ENCODE measurements at regions not wholly inside any gene's neighbourhood (a gene's known extent, or its start where the extent isn't known, plus 50 kb on each side); places are given as distances from the start of the nearest gene placed in this dataset.

- Histone ChIP-seq H3K4me2 (ENCODE audit: insufficient read depth, low read length, poor library complexity, severe bottlenecking) (no peak overlapping the region), H2AFZ (ENCODE audit: low read length) (no peak overlapping the region), H4K8ac (ENCODE audit: low read depth, low read length) (no peak overlapping the region), H3K36me3 (replicated peaks in 1 of 2; ENCODE audit: control insufficient read depth in 2 of 2, insufficient read depth in 2 of 2, low read length in 2 of 2) (no peaks in the 10 kb centered on the region), H3K23ac (ENCODE audit: low read depth, low read length, poor library complexity) (no peak overlapping the region), H3K9ac (ENCODE audit: low read depth, low read length, poor library complexity) (no peak overlapping the region), H3K27ac (replicated peaks; ENCODE audit: low read length) (no peak overlapping the region), H3K27me3 (ENCODE audit: control insufficient read depth in 3 of 3, insufficient read depth in 3 of 3, low read depth in 1 of 3, low read length in 3 of 3) (peaks cover 12 to 80% (median 74%) of the 10 kb centered on the region in 3 experiments), H3K4me1 (ENCODE audit: control insufficient read depth in 2 of 2, insufficient read depth in 1 of 2, low read depth in 1 of 2, low read length in 2 of 2) (peaks cover 0 to 2% of the 10 kb centered on the region in 2 donors), H3K18ac (ENCODE audit: low read length) (no peak overlapping the region), H2BK15ac (ENCODE audit: low read length) (no peak overlapping the region), H3K4ac (ENCODE audit: low read length) (no peak overlapping the region), H2BK5ac (ENCODE audit: low read length) (no peak overlapping the region), H4K91ac (ENCODE audit: low read depth, low read length, poor library complexity) (no peak overlapping the region), H3K14ac (ENCODE audit: low read length) (no peak overlapping the region), H2BK12ac (ENCODE audit: low read length) (no peak overlapping the region), H2BK120ac (ENCODE audit: low read depth, low read length) (no peak overlapping the region), H2AK5ac (ENCODE audit: low read depth, low read length) (no peak overlapping the region), H3K79me1 (ENCODE audit: low read depth, low read length) (no peaks in the 10 kb centered on the region), H3K9me3 (replicated peaks in 1 of 2; ENCODE audit: control insufficient read depth in 2 of 2, insufficient read depth in 1 of 2, low read depth in 1 of 2, low read length in 2 of 2) (peaks cover 0 to 3% of the 10 kb centered on the region in 2 donors), H3K4me3 (ENCODE audit: low read length in 2 of 2) (no peak overlapping the region)
- no CpG with 5 or more reads among the region's 12 CpGs for WGBS, 2 donors (ENCODE audit: extremely low coverage in 2 of 2, insufficient read length in 2 of 2, insufficient replicate concordance in 1 of 2)
- DNase-seq (ENCODE audit: low spot score): no peak
These were observed 73.5 kb upstream of the WNT4 start for GRCh38 chr1:22216210-22216883.

GRCh38 chr1:22216966-22217365 lies 74.1 kb upstream of the WNT4 start:
- Histone ChIP-seq H2AK5ac (ENCODE audit: low read depth, low read length) (no peak overlapping the region), H3K23ac (ENCODE audit: low read depth, low read length, poor library complexity) (no peak overlapping the region), H2BK12ac (ENCODE audit: low read length) (no peak overlapping the region), H4K8ac (ENCODE audit: low read depth, low read length) (no peak overlapping the region), H2AFZ (ENCODE audit: low read length) (no peak overlapping the region), H3K9me3 (replicated peaks in 1 of 2; ENCODE audit: control insufficient read depth in 2 of 2, insufficient read depth in 1 of 2, low read depth in 1 of 2, low read length in 2 of 2) (peaks cover 0 to 8% of the 10 kb centered on the region in 2 donors), H2BK120ac (ENCODE audit: low read depth, low read length) (no peak overlapping the region), H3K18ac (ENCODE audit: low read length) (no peak overlapping the region), H3K36me3 (replicated peaks in 1 of 2; ENCODE audit: control insufficient read depth in 2 of 2, insufficient read depth in 2 of 2, low read length in 2 of 2) (no peaks in the 10 kb centered on the region), H3K27me3 (ENCODE audit: control insufficient read depth in 3 of 3, insufficient read depth in 3 of 3, low read depth in 1 of 3, low read length in 3 of 3) (peaks cover 12 to 77% (median 74%) of the 10 kb centered on the region in 3 experiments), H3K4me1 (ENCODE audit: control insufficient read depth in 2 of 2, insufficient read depth in 1 of 2, low read depth in 1 of 2, low read length in 2 of 2) (peaks cover 0 to 2% of the 10 kb centered on the region in 2 donors), H2BK15ac (ENCODE audit: low read length) (no peak overlapping the region), H3K27ac (replicated peaks; ENCODE audit: low read length) (no peak overlapping the region), H3K79me1 (ENCODE audit: low read depth, low read length) (no peaks in the 10 kb centered on the region), H3K14ac (ENCODE audit: low read length) (no peak overlapping the region), H4K91ac (ENCODE audit: low read depth, low read length, poor library complexity) (no peak overlapping the region), H3K4ac (ENCODE audit: low read length) (no peak overlapping the region), H3K4me3 (ENCODE audit: low read length in 2 of 2) (no peak overlapping the region), H2BK5ac (ENCODE audit: low read length) (no peak overlapping the region), H3K9ac (ENCODE audit: low read depth, low read length, poor library complexity) (no peak overlapping the region), H3K4me2 (ENCODE audit: insufficient read depth, low read length, poor library complexity, severe bottlenecking) (no peak overlapping the region)
- no CpG with 5 or more reads among the region's 3 CpGs for WGBS, 2 donors (ENCODE audit: extremely low coverage in 2 of 2, insufficient read length in 2 of 2, insufficient replicate concordance in 1 of 2)
- DNase-seq (ENCODE audit: low spot score): no peak

- no peak overlapping the region for H3K27ac ChIP-seq (replicated peaks; ENCODE audit: low read length)
- H2AFZ ChIP-seq (ENCODE audit: low read length): no peak overlapping the region
- H3K27me3 ChIP-seq (ENCODE audit: control insufficient read depth in 3 of 3, insufficient read depth in 3 of 3, low read depth in 1 of 3, low read length in 3 of 3): peaks cover 3 to 73% (median 71%) of the 10 kb centered on the region in 3 experiments
- no peaks in the 10 kb centered on the region for H3K79me1 ChIP-seq (ENCODE audit: low read depth, low read length)
- H3K14ac ChIP-seq (ENCODE audit: low read length): no peak overlapping the region
- DNase-seq (ENCODE audit: low spot score): no peak
- no peak overlapping the region for H4K91ac ChIP-seq (ENCODE audit: low read depth, low read length, poor library complexity)
- no peak overlapping the region for H4K8ac ChIP-seq (ENCODE audit: low read depth, low read length)
- no peak overlapping the region for H2BK5ac ChIP-seq (ENCODE audit: low read length)
- no peak overlapping the region for H2BK15ac ChIP-seq (ENCODE audit: low read length)
- H2AK5ac ChIP-seq (ENCODE audit: low read depth, low read length): no peak overlapping the region
- no peak overlapping the region for H3K4ac ChIP-seq (ENCODE audit: low read length)
- H3K23ac ChIP-seq (ENCODE audit: low read depth, low read length, poor library complexity): no peak overlapping the region
- no peak overlapping the region for H3K18ac ChIP-seq (ENCODE audit: low read length)
- H3K4me3 ChIP-seq (ENCODE audit: low read length in 2 of 2): no peak overlapping the region
- peaks cover 0 to 8% of the 10 kb centered on the region in 2 donors for H3K9me3 ChIP-seq (replicated peaks in 1 of 2; ENCODE audit: control insufficient read depth in 2 of 2, insufficient read depth in 1 of 2, low read depth in 1 of 2, low read length in 2 of 2)
- no peak overlapping the region for H2BK120ac ChIP-seq (ENCODE audit: low read depth, low read length)
- no peak overlapping the region for H3K4me2 ChIP-seq (ENCODE audit: insufficient read depth, low read length, poor library complexity, severe bottlenecking)
- H3K36me3 ChIP-seq (replicated peaks in 1 of 2; ENCODE audit: control insufficient read depth in 2 of 2, insufficient read depth in 2 of 2, low read length in 2 of 2): no peaks in the 10 kb centered on the region
- peaks cover 0 to under 1% of the 10 kb centered on the region in 2 donors for H3K4me1 ChIP-seq (ENCODE audit: control insufficient read depth in 2 of 2, insufficient read depth in 1 of 2, low read depth in 1 of 2, low read length in 2 of 2)
- no peak overlapping the region for H3K9ac ChIP-seq (ENCODE audit: low read depth, low read length, poor library complexity)
- no CpG with 5 or more reads among the region's 19 CpGs for WGBS, 2 donors (ENCODE audit: extremely low coverage in 2 of 2, insufficient read length in 2 of 2, insufficient replicate concordance in 1 of 2)
- H2BK12ac ChIP-seq (ENCODE audit: low read length): no peak overlapping the region
These were observed 75.0 kb upstream of the WNT4 start for GRCh38 chr1:22217811-22218460.

GRCh38 chr1:22218618-22219250 lies 75.8 kb upstream of the WNT4 start:
- H3K4me2 ChIP-seq (ENCODE audit: insufficient read depth, low read length, poor library complexity, severe bottlenecking): no peak overlapping the region
- H3K23ac ChIP-seq (ENCODE audit: low read depth, low read length, poor library complexity): no peak overlapping the region
- H3K9me3 ChIP-seq (replicated peaks in 1 of 2; ENCODE audit: control insufficient read depth in 2 of 2, insufficient read depth in 1 of 2, low read depth in 1 of 2, low read length in 2 of 2): peaks cover 0 to 8% of the 10 kb centered on the region in 2 donors
- no peak overlapping the region for H2AFZ ChIP-seq (ENCODE audit: low read length)
- no peak overlapping the region for H2BK120ac ChIP-seq (ENCODE audit: low read depth, low read length)
- H3K4me1 ChIP-seq (ENCODE audit: control insufficient read depth in 2 of 2, insufficient read depth in 1 of 2, low read depth in 1 of 2, low read length in 2 of 2): no peaks in the 10 kb centered on the region
- no peak overlapping the region for H3K4me3 ChIP-seq (ENCODE audit: low read length in 2 of 2)
- H3K27me3 ChIP-seq (ENCODE audit: control insufficient read depth in 3 of 3, insufficient read depth in 3 of 3, low read depth in 1 of 3, low read length in 3 of 3): peaks cover 2 to 76% (median 65%) of the 10 kb centered on the region in 3 experiments
- no CpG with 5 or more reads among the region's 12 CpGs for whole genome bisulfite sequencing, 2 donors (ENCODE audit: extremely low coverage in 2 of 2, insufficient read length in 2 of 2, insufficient replicate concordance in 1 of 2)
- H4K91ac ChIP-seq (ENCODE audit: low read depth, low read length, poor library complexity): no peak overlapping the region
- no peak overlapping the region for H3K14ac ChIP-seq (ENCODE audit: low read length)
- no peak for DNase-seq (ENCODE audit: low spot score)
- no peaks in the 10 kb centered on the region for H3K36me3 ChIP-seq (replicated peaks in 1 of 2; ENCODE audit: control insufficient read depth in 2 of 2, insufficient read depth in 2 of 2, low read length in 2 of 2)
- H3K79me1 ChIP-seq (ENCODE audit: low read depth, low read length): no peaks in the 10 kb centered on the region
- H3K4ac ChIP-seq (ENCODE audit: low read length): no peak overlapping the region
- no peak overlapping the region for H3K27ac ChIP-seq (replicated peaks; ENCODE audit: low read length)
- H2BK5ac ChIP-seq (ENCODE audit: low read length): no peak overlapping the region
- no peak overlapping the region for H4K8ac ChIP-seq (ENCODE audit: low read depth, low read length)
- H2AK5ac ChIP-seq (ENCODE audit: low read depth, low read length): no peak overlapping the region
- H2BK15ac ChIP-seq (ENCODE audit: low read length): no peak overlapping the region
- H3K9ac ChIP-seq (ENCODE audit: low read depth, low read length, poor library complexity): no peak overlapping the region
- H2BK12ac ChIP-seq (ENCODE audit: low read length): no peak overlapping the region
- no peak overlapping the region for H3K18ac ChIP-seq (ENCODE audit: low read length)
